ENCODE measurements at regions not wholly inside any gene's neighbourhood (a gene's known extent, or its start where the extent isn't known, plus 50 kb on each side); places are given as distances from the start of the nearest gene placed in this dataset.
"Not testable (repeated sequence)": the region's sequence is repeated elsewhere in the genome, so short reads cannot be mapped to it uniquely, and the experiment has no call there.

GRCh38 chr3:157912514-157913451, 193.4 kb downstream of the SHOX2 start:
- Histone ChIP-seq H3K4me3 (no peak overlapping the region), H3K9me3 (no peaks in the 10 kb centered on the region), H3K27me3 (no peaks in the 10 kb centered on the region), H3K4me1 (no peaks in the 10 kb centered on the region), H3K27ac (no peak overlapping the region), H3K36me3 (ENCODE audit: low read depth, missing control alignments) (no peaks in the 10 kb centered on the region)
- DNase-seq: no peak
- intact Hi-C loops (cut with DNase I; ENCODE audit: low total_unique reads): no loop called here
- TF ChIP-seq POLR2A (IDR thresholded peaks at IDR 0.05): no peak
- TF ChIP-seq CTCF (IDR thresholded peaks at IDR 0.05): no peak
- 82 to 84% methylated on average over 5 of the region's 5 CpGs for WGBS, 2 donors

- Histone ChIP-seq H3K4me1 (no peaks in the 10 kb centered on the region), H3K36me3 (ENCODE audit: low read depth, missing control alignments) (no peaks in the 10 kb centered on the region), H3K4me3 (no peak overlapping the region), H3K27me3 (no peaks in the 10 kb centered on the region), H3K9me3 (no peaks in the 10 kb centered on the region), H3K27ac (no peak overlapping the region)
- no peak for DNase-seq
- no peak for TF ChIP-seq CTCF (IDR thresholded peaks at IDR 0.05)
- TF ChIP-seq POLR2A (IDR thresholded peaks at IDR 0.05): no peak
- intact Hi-C loops (cut with DNase I; ENCODE audit: low total_unique reads): no loop called here
Observed at GRCh38 chr3:157906627-157907026, 199.6 kb downstream of the SHOX2 start.

- intact Hi-C loops (cut with DNase I; ENCODE audit: low total_unique reads): no loop called here
- no peaks in the 10 kb centered on the region for H3K9me3 ChIP-seq
- no peaks in the 10 kb centered on the region for H3K27me3 ChIP-seq
- DNase-seq: no peak
- no peak overlapping the region for H3K4me3 ChIP-seq
- TF ChIP-seq POLR2A (IDR thresholded peaks at IDR 0.05) (no peak), CTCF (IDR thresholded peaks at IDR 0.05) (no peak)
- no peaks in the 10 kb centered on the region for H3K4me1 ChIP-seq
- H3K27ac ChIP-seq: no peak overlapping the region
- 86 to 91% methylated on average over 1 of the region's 1 CpG for WGBS, 2 donors
- H3K36me3 ChIP-seq (ENCODE audit: low read depth, missing control alignments): no peaks in the 10 kb centered on the region
Observed at GRCh38 chr3:157905885-157906284, 200.3 kb downstream of the SHOX2 start.

- H3K36me3 ChIP-seq (ENCODE audit: low read depth, missing control alignments); H3K27ac ChIP-seq; H3K4me1 ChIP-seq; intact Hi-C loops (cut with DNase I; ENCODE audit: low total_unique reads); H3K9me3 ChIP-seq; DNase-seq; H3K4me3 ChIP-seq; H3K27me3 ChIP-seq: not testable (repeated sequence)
- WGBS, 2 donors: 90 to 93% methylated on average over 4 of the region's 4 CpGs
Observed at GRCh38 chr3:157902680-157903079, 203.5 kb downstream of the SHOX2 start.

- no peaks in the 10 kb centered on the region for H3K9me3 ChIP-seq
- no peak overlapping the region for H3K4me3 ChIP-seq
- intact Hi-C loops (cut with DNase I; ENCODE audit: low total_unique reads): no loop called here
- no peaks in the 10 kb centered on the region for H3K36me3 ChIP-seq (ENCODE audit: low read depth, missing control alignments)
- no peaks in the 10 kb centered on the region for H3K27me3 ChIP-seq
- H3K27ac ChIP-seq: no peak overlapping the region
- DNase-seq: no peak
- no peaks in the 10 kb centered on the region for H3K4me1 ChIP-seq
- no peak for TF ChIP-seq POLR2A (IDR thresholded peaks at IDR 0.05)
- 81 to 83% methylated on average over 1 of the region's 1 CpG for WGBS, 2 donors
Observed at GRCh38 chr3:157888040-157888439, 218.2 kb downstream of the SHOX2 start.

- Histone ChIP-seq H3K4me3 (no peak overlapping the region), H3K9me3 (no peaks in the 10 kb centered on the region), H3K4me1 (no peaks in the 10 kb centered on the region), H3K36me3 (ENCODE audit: low read depth, missing control alignments) (no peaks in the 10 kb centered on the region), H3K27ac (no peak overlapping the region), H3K27me3 (no peaks in the 10 kb centered on the region)
- WGBS, 2 donors: 87 to 91% methylated on average over 2 of the region's 2 CpGs
- DNase-seq: no peak
- intact Hi-C loops (cut with DNase I; ENCODE audit: low total_unique reads): no loop called here
- TF ChIP-seq CTCF (IDR thresholded peaks at IDR 0.05) (no peak), POLR2A (IDR thresholded peaks at IDR 0.05) (no peak)
Observed at GRCh38 chr3:157876556-157876955, 229.7 kb downstream of the SHOX2 start.

Measured in testis (tissue), 2 donors.